ENCODE measurements at regions not wholly inside any gene's neighbourhood (a gene's known extent, or its start where the extent isn't known, plus 50 kb on each side); places are given as distances from the start of the nearest gene placed in this dataset.
"Not testable (repeated sequence)": the region's sequence is repeated elsewhere in the genome, so short reads cannot be mapped to it uniquely, and the experiment has no call there.

DNA sequence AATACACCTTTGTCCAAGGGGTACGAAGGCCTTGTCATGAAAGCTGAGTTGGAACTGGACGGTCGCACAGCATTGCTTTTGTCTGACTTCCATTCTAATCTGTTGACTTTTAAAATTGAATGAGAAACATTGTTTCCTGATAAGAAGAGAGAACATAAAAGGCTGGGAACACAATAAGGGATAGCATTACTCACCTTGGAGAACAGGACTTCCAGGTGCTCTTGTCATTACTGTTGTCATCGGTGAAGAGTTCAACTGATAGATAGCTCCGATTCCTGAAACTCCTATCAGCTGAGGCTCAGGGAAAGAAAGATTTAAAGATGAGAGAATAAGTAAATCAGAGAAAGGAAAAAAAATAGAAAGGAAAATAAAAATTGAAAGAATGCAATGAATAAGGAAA is 351.1 kb downstream of the KCNJ2 start:
- no peak for DNase-seq (ENCODE audit: low spot score)
- Histone ChIP-seq H3K27ac (no peak overlapping the region), H2AFZ (no peak overlapping the region), H3K36me3 (replicated peaks; ENCODE audit: insufficient read depth, low read depth) (no peaks in the 10 kb centered on the region), H3K27me3 (no peaks in the 10 kb centered on the region), H3K79me2 (no peaks in the 10 kb centered on the region), H3K4me1 (ENCODE audit: insufficient read depth) (no peaks in the 10 kb centered on the region), H3K4me2 (no peak overlapping the region), H3K4me3 (no peak overlapping the region), H4K20me1 (ENCODE audit: insufficient read depth, poor library complexity, severe bottlenecking) (no peaks in the 10 kb centered on the region), H3K9me3 (ENCODE audit: low read depth) (no peaks in the 10 kb centered on the region), H3K9me2 (replicated peaks; ENCODE audit: insufficient read depth) (no peaks in the 10 kb centered on the region)
- WGBS (ENCODE audit: low lambda C conversion rate, missing lambda C conversion rate): 65% methylated on average over 5 of the region's 5 CpGs
- no peak for TF ChIP-seq EZH2phosphoT487 (IDR thresholded peaks at IDR 0.05; ENCODE audit: low read depth, severe bottlenecking, unreplicated experiment)
- TF ChIP-seq, protein P1, sequence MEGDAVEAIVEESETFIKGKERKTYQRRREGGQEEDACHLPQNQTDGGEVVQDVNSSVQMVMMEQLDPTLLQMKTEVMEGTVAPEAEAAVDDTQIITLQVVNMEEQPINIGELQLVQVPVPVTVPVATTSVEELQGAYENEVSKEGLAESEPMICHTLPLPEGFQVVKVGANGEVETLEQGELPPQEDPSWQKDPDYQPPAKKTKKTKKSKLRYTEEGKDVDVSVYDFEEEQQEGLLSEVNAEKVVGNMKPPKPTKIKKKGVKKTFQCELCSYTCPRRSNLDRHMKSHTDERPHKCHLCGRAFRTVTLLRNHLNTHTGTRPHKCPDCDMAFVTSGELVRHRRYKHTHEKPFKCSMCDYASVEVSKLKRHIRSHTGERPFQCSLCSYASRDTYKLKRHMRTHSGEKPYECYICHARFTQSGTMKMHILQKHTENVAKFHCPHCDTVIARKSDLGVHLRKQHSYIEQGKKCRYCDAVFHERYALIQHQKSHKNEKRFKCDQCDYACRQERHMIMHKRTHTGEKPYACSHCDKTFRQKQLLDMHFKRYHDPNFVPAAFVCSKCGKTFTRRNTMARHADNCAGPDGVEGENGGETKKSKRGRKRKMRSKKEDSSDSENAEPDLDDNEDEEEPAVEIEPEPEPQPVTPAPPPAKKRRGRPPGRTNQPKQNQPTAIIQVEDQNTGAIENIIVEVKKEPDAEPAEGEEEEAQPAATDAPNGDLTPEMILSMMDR (IDR thresholded peaks at IDR 0.05; ENCODE audit: poor library complexity): no peak
- TF ChIP-seq EZH2 (IDR thresholded peaks at IDR 0.05; ENCODE audit: borderline replicate concordance): no peak

- Histone ChIP-seq H3K9me2 (replicated peaks; ENCODE audit: insufficient read depth) (no peaks in the 10 kb centered on the region), H3K27me3 (no peaks in the 10 kb centered on the region), H3K27ac (no peak overlapping the region), H4K20me1 (ENCODE audit: insufficient read depth, poor library complexity, severe bottlenecking) (no peaks in the 10 kb centered on the region), H3K4me3 (no peak overlapping the region), H2AFZ (no peak overlapping the region), H3K4me2 (no peak overlapping the region), H3K9me3 (ENCODE audit: low read depth) (no peaks in the 10 kb centered on the region), H3K4me1 (ENCODE audit: insufficient read depth) (no peaks in the 10 kb centered on the region), H3K36me3 (replicated peaks; ENCODE audit: insufficient read depth, low read depth) (no peaks in the 10 kb centered on the region), H3K79me2 (no peaks in the 10 kb centered on the region)
- no peak for DNase-seq (ENCODE audit: low spot score)
- TF ChIP-seq, protein P1 (IDR thresholded peaks at IDR 0.05; ENCODE audit: poor library complexity): no peak
- TF ChIP-seq EZH2phosphoT487 (IDR thresholded peaks at IDR 0.05; ENCODE audit: low read depth, severe bottlenecking, unreplicated experiment) (no peak), EZH2 (IDR thresholded peaks at IDR 0.05; ENCODE audit: borderline replicate concordance) (no peak)
- WGBS (ENCODE audit: low lambda C conversion rate, missing lambda C conversion rate): 70% methylated on average over 4 of the region's 4 CpGs
These were observed 351.6 kb downstream of the KCNJ2 start for GRCh38 chr17:70520956-70521355.

GRCh38 chr17:70521821-70522256 is 352.5 kb downstream of the KCNJ2 start:
- Histone ChIP-seq H2AFZ (no peak overlapping the region), H3K27ac (no peak overlapping the region), H3K27me3 (no peaks in the 10 kb centered on the region), H3K36me3 (replicated peaks; ENCODE audit: insufficient read depth, low read depth) (no peaks in the 10 kb centered on the region), H3K4me2 (no peak overlapping the region), H4K20me1 (ENCODE audit: insufficient read depth, poor library complexity, severe bottlenecking) (no peaks in the 10 kb centered on the region), H3K79me2 (no peaks in the 10 kb centered on the region), H3K9me3 (ENCODE audit: low read depth) (no peaks in the 10 kb centered on the region), H3K9me2 (replicated peaks; ENCODE audit: insufficient read depth) (no peaks in the 10 kb centered on the region), H3K4me1 (ENCODE audit: insufficient read depth) (no peaks in the 10 kb centered on the region), H3K4me3 (no peak overlapping the region)
- WGBS (ENCODE audit: low lambda C conversion rate, missing lambda C conversion rate): 55% methylated on average over 3 of the region's 3 CpGs
- TF ChIP-seq, protein P1 (IDR thresholded peaks at IDR 0.05; ENCODE audit: poor library complexity): no peak
- no peak for TF ChIP-seq EZH2phosphoT487 (IDR thresholded peaks at IDR 0.05; ENCODE audit: low read depth, severe bottlenecking, unreplicated experiment)
- TF ChIP-seq EZH2 (IDR thresholded peaks at IDR 0.05; ENCODE audit: borderline replicate concordance): no peak
- DNase-seq (ENCODE audit: low spot score): peak; percentile 13

GRCh38 chr17:70523426-70523825 is 354.1 kb downstream of the KCNJ2 start:
- H4K20me1 ChIP-seq (ENCODE audit: insufficient read depth, poor library complexity, severe bottlenecking): no peaks in the 10 kb centered on the region
- H3K9me2 ChIP-seq (replicated peaks; ENCODE audit: insufficient read depth): no peaks in the 10 kb centered on the region
- no peaks in the 10 kb centered on the region for H3K79me2 ChIP-seq
- H3K36me3 ChIP-seq (replicated peaks; ENCODE audit: insufficient read depth, low read depth): no peaks in the 10 kb centered on the region
- H2AFZ ChIP-seq: no peak overlapping the region
- H3K27ac ChIP-seq: no peak overlapping the region
- no peak overlapping the region for H3K4me3 ChIP-seq
- H3K4me1 ChIP-seq (ENCODE audit: insufficient read depth): no peaks in the 10 kb centered on the region
- H3K9me3 ChIP-seq (ENCODE audit: low read depth): no peaks in the 10 kb centered on the region
- TF ChIP-seq, protein P1 (IDR thresholded peaks at IDR 0.05; ENCODE audit: poor library complexity): no peak
- TF ChIP-seq EZH2 (IDR thresholded peaks at IDR 0.05; ENCODE audit: borderline replicate concordance) (no peak), EZH2phosphoT487 (IDR thresholded peaks at IDR 0.05; ENCODE audit: low read depth, severe bottlenecking, unreplicated experiment) (no peak)
- whole genome bisulfite sequencing (ENCODE audit: low lambda C conversion rate, missing lambda C conversion rate): 85% methylated on average over 4 of the region's 4 CpGs
- H3K4me2 ChIP-seq: no peak overlapping the region
- no peak for DNase-seq (ENCODE audit: low spot score)
- no peaks in the 10 kb centered on the region for H3K27me3 ChIP-seq

DNA sequence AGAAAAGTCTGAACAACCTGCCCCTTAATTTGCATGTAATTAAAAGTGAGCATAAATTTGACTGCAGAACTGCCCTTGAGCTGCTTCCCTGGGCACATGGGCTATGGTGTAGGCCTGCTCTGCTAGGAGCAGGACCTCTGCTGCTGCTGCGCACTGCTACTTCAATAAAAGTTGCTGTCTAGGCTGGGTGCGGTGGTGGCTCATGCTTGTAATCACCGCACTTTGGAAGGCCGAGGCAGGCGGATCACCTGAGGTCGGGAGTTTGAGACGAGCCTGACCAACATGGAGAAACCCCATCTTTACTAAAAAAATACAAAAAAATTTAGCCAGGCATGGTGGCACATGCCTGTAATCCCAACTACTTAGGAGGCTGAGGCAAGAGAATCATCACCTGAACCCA is 355.7 kb downstream of the KCNJ2 start:
- 95% methylated on average over 7 of the region's 7 CpGs for WGBS (ENCODE audit: low lambda C conversion rate, missing lambda C conversion rate)
- not testable (repeated sequence) for H3K4me1 ChIP-seq (ENCODE audit: insufficient read depth); H3K9me2 ChIP-seq (replicated peaks; ENCODE audit: insufficient read depth); H3K4me3 ChIP-seq; H3K9me3 ChIP-seq (ENCODE audit: low read depth); H3K4me2 ChIP-seq; H2AFZ ChIP-seq; H3K79me2 ChIP-seq; H4K20me1 ChIP-seq (ENCODE audit: insufficient read depth, poor library complexity, severe bottlenecking); H3K27me3 ChIP-seq; H3K36me3 ChIP-seq (replicated peaks; ENCODE audit: insufficient read depth, low read depth); DNase-seq (ENCODE audit: low spot score); H3K27ac ChIP-seq

Data from hepatocyte (in vitro differentiated cells).